ENCODE measurements at regions not wholly inside any gene's neighbourhood (a gene's known extent, or its start where the extent isn't known, plus 50 kb on each side); places are given as distances from the start of the nearest gene placed in this dataset.

DNA sequence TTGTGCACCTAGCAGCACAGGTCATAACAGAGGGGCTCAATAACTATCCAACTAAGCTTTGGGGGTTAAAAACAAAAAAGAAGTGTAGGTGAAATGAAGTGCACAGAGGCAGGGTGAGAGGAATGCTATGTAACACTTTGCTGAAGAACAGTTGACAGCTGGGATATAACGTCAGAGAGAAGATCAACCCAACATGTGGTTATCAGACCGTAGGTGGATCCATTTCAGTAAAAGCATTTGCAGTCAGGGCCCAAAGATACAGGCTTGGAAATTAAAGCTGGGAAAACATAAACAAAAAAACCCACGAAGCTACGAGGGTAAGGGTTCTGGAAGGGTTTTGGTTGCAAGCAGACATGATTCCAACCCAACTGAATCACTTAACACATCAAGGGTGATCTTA is 377.5 kb upstream of the NR2F2 start:
- no peak for DNase-seq

DNA sequence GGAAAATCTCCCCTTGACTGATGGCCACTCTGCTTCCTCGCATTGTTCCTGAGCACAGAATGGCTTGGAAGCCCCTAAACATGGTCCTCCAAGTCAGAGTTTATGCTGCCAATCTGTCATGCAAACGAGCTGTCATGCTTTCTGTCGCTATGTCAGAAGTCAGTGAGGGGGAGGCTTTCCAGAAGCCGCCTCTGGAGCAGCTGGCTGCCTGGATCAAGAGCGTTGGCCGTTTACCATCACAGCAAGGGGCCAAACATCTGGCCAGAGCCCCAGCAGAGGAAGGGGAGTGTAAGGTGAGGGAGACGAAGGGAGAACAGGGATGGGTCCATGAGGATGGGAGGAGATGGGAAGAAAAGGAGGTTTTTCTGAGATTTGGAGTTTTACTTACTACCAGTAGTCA is 372.6 kb upstream of the NR2F2 start:
- no peak for DNase-seq

- DNase-seq, result no peak
These were observed 372.1 kb upstream of the NR2F2 start for GRCh38 chr15:95958382-95958781.

DNA sequence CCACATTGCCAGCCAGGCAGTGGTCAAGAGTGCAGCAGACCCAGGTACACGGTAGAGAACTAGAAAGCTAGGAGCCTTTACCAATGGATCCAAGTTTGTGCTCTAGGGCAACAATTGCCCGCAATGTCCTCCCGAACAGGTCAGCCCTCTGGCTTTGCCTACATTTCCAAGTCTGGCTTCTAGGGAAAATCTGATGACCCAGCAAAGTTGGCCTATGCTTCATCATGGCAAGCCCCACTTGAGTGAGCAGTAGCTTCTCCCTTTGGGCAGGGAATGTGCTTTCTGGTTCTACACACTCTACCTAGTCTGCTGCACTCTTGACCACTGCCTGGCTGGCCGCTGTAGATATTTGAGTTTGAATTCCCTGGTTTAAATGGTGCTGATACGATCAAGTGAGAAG is 361.6 kb upstream of the NR2F2 start:
- DNase-seq, result no peak

GRCh38 chr15:95970326-95970725 is 360.2 kb upstream of the NR2F2 start:
- no peak for DNase-seq

DNA sequence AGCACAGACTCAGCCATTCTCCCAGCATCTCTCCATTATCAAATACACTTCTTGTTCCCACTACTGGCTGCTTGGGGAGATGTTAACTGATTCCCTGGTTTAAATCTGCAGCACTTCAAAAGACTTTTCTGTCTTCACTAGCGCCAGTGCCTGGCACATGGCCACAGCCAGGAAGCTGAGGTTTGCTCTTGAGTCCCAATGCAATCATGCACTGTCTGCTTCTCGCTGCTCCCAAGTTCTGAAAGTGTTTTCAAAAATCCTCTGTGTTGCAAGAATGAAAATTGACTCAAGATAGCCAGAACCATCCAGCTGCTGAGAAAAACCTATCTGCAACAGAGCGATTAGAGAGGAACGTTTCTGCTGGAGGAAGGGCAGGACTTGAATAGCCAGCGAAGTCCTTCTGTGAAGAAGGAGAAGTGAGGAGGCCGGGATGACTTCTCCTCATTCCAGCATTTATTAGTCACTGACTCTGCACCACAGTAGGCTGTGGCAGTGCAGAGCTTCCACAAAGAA is 358.4 kb upstream of the NR2F2 start:
- DNase-seq, result no peak

DNA sequence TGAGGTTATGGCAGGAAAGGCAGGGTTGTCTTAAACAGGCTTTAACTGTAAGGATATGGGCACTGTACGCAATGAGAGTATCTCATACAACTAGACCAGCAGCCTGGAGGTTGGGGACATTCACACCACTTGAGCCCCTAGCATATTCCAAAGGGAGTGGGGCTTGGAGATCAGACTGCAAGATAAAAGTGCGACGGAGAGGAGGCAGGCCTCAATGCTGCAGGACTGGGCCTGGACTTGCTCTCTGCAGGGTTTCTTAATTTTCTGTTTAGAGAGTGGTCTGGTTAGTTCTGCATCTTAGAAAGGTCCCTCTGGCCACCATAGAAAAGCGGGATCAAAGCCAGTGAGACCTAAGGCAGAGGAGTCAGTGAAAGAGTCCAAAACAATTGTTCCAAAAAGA is 357.7 kb upstream of the NR2F2 start:
- DNase-seq, result no peak

DNA sequence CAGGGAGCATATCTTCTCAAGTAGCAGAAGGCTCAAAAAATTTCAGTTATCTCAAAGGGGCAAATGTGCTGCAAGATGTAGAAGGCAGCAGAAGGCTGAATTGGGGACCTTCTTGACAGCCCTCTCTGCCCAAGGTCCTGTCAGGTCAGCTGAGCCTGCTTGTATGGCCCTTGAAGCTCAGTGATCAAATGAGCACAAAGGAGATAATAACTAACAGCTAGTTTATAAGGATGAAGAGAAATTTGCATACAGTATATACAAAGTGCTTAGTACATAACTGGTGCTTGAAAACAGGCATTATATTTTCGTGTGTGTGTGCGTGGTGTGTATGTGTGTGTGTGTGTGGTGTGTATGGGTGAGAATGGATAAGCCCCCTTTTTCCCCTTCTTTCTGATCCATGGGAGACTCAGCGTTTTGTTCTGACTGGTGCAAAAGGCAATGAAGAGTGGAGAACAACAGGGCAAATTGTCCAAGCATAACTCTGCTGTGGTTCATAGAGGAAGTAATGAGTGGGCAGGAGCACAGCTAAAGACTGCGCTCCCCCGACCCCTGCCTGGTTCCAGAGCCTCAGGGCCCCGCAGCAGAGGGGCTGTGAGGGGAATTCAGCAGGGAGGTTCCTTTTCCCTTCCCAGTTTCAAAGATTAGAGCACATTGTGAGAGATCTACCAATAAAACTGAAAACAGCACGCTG is 356.8 kb upstream of the NR2F2 start:
- no peak for DNase-seq

DNA sequence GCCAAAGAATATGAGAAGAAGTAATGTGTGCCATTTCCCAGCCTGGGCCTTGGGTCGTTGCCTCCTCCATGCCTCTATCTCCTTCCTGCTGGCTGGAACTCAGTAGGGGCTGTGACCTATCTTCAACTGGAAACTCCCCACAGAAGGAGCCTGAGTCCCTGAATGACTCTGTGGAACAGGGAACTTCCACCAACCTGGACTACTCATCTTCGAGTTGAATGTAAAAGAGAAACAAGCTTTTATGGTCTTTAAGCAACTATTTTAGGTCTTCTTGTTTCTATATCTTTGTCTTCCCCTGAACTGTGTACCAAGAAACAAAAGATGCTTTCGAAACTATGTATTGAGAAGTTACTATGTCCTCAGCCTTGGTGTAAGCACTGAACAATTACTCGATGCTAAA is 355.3 kb upstream of the NR2F2 start:
- no peak for DNase-seq

GRCh38 chr15:95979286-95979685 is 351.2 kb upstream of the NR2F2 start:
- DNase-seq, result no peak

DNA sequence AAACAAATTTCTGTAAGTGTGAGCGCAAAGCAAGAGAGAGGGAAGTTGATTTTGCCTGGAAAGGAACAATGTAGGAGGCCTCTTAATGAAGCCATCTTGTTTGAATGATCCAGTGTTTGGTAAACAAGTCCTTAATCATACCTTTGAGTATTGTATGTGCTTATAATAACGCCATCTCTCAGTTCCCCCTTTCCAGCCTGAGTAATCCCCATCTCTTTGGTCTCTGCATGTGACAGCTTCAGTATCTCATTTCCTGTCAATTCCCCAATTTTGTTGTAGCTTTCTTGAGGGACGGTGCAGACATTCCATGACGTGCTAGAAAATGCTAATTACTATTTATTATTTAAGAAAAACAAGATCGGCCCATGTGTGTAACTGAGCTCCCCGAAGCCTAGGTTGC is 349.3 kb upstream of the NR2F2 start:
- no peak for DNase-seq

GRCh38 chr15:95987299-95987698 is 343.2 kb upstream of the NR2F2 start:
- no peak for DNase-seq

DNA sequence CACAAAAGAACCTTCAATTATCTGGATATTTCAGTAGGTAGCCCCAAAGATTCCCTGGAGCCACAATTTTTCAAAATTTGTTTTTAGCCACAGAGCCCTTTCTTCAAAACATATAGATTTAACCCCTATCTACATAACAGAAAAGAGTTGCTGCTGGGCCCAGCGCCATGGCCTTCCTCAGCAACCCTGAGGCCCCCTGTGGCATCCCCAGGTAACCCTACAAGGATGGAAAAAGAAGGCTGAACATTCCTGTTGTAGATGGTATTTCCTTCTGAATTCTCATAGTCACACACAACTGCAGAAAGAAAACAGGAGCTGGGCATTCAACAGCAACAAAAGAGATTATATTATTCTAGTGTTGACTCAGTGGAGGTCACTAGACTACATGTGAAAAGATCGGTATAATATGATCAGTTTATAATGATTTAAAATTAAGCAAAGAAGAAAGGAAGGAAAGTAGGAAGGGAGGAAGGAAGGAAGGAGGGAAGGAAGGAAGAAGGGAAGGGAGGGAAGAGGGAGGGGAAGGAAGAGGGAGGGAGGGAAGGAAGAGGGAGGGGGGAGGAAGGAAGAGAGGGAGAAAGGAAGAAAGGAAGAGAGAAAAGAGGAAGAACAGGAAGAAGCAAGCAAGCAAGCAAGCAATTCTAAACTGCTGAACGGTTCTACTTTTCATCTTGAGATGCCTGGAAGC is 342.5 kb upstream of the NR2F2 start:
- DNase-seq, result no peak

- DNase-seq, result no peak
These were observed 342.0 kb upstream of the NR2F2 start for GRCh38 chr15:95988574-95988887.

DNA sequence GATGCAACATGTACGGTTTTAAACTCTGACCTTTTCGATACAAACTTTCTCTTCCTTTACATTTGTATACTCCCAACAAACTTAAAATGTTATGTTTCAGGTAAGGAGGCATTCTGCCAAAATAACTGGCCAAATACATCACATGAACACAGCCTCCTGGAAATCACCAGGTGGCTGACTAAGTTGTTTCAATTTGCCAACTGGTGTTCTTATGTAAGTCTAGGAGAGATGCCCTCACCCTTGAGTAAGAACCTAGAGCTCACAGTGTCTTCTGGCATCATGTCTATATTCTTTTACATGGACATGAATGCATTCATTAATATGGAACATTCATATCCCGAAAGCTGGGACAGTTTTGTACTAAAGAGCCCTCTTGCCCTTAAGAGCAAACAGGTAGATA is 341.1 kb upstream of the NR2F2 start:
- no peak for DNase-seq

DNA sequence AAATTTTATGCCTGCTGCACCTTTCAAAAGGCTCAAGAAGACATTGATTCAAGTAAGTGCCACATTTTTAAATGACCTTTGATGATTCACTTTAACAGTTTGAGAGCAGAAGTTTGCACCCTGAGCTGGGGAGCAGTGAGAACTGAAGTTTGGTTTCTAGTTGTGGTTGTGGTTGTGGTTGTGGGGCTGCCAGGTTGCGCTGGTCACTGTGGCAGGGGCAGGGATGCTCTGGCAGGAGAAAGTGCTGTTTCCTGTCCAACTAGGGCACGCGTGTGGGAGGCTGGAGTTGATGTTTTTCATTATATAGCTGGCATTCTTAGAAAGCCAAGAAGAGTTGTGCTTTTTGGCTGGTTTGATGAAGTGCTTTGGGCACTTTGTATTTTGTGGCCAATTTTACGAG is 339.7 kb upstream of the NR2F2 start:
- no peak for DNase-seq

- DNase-seq, result no peak
These were observed 336.1 kb upstream of the NR2F2 start for GRCh38 chr15:95994418-95994817.

DNA sequence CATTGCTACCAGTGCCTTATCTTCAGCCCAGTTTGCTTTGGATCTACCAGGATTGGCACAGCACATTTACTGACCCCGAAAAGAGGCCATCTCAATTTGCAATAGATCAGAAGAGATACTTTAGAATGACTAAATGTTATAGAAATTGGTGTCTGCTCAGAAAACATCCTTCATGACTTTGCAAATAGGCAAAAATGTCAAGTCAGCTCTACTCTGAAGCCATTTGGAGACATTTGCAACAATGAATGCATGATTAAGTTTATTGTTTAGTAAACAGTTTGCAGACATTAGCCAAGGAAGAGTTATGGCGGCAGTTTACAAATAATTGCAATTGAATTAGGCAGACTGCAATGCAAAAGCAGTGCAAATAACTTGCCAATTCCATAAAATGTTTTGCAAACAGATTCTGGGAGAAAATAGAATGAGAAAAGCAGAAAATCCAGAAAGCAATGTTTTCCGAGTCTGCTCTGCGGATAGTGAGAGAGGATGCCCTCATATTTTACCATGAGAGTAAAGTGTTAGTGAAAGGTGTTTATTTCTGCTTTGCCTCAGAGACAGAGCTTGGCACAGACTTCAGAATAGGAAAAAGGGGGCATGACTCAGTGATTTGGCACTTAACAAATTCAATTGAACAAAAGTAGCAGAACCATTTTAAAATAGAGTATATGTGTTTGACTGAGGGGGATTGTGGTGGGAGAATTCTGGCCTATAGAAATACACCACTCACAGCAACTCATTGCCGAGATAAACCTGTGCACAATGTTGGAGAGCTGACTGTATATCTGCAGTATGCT is 334.9 kb upstream of the NR2F2 start:
- DNase-seq, result no peak

DNA sequence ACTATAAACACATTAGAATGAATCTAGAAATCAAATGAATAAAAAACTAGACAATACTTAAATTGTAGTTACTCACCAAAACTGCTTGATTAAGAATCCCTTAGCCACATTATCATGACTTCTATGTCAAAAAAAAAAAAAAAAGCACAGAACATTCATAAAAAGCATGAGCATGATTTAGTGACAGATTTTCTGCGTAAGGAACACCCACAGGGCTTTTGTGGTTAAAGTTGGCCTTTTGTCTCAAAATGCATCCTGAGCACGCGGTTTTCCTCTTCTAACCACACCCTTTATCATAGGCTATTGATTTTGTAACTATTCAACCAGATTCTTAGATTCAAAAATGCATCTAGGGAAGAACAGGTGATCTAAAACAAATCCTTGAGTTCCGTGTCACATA is 334.0 kb upstream of the NR2F2 start:
- no peak for DNase-seq

DNA sequence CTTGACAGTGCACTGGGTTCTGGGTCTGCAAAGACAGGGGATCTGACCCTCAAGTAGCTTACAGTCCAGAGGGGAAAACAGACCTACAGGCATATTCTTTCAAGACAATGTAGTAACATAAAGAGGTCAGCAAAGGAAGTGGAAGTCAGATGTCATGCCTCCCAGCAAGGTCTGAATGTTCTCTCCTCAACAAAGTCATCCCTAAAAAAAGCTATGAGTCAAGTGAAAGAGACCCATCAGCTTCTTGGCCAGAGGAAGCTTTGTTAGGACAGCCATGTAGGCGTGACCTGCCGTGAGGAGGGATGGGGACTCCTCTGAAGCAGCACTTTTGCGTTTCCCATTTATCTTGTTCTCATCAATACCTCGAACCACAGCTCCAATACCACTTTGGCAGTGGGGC is 331.6 kb upstream of the NR2F2 start:
- DNase-seq, result no peak

GRCh38 chr15:96002890-96003859 is 327.3 kb upstream of the NR2F2 start:
- no peak for DNase-seq

DNA sequence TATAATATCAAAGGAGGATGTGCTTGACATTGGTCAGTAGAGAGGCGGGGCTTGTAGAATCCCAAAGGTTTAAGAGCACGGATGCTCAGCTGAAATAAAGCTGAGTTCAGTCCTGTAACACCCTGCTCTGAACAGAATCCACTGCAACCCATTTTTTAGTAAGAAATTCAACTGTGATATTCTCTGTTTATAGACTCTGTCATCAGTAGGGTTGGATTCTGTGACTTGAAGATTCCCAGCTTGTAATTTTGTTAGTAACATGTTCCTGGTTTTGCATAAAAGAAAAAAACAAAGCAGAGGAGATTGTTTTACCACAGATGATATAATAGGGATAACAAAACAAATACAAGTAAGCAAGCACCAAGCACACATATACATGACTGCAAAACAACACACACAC is 324.6 kb upstream of the NR2F2 start:
- DNase-seq, result no peak

DNA sequence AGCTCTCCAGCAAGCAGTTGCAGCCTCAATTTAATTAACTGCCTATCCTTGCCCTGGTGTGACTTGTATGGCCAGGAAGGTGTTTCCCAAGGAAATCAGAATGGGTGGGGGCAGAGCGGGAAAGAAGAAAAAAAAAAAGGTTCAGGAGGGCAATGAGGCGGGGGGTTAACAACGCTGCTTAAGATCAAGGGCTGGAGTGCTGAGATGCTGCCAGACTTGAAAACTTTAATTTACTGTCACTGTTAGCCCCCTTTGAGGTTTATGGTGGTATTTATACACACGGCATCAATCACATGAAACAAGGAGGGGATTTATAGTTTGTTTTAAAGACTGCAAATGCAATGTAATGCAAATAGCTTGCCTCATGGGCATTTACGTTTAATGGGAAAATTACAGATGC is 319.4 kb upstream of the NR2F2 start:
- no peak for DNase-seq
